Astrocyte of the cerebellum (primary cell): ENCODE measurements at regions not wholly inside any gene's neighbourhood (a gene's known extent, or its start where the extent isn't known, plus 50 kb on each side); places are given as distances from the start of the nearest gene placed in this dataset.

Experiments used
- DNase-seq: peaks from one replicate; pipeline ENCODE4 v3.0.0-alpha.2; 2011; ENCODE audit warnings: low read depth
- H3K4me3 ChIP-seq: 2 replicates; pipeline ENCODE4 v1.5.1; 2011; ENCODE audit warnings: mild to moderate bottlenecking, low read depth, low read length, moderate library complexity
- CTCF ChIP-seq: IDR thresholded peaks from 2 replicates; pipeline ENCODE4 v1.5.1; 2012; ENCODE audit warnings: low read length, low read depth, moderate library complexity, mild to moderate bottlenecking; ENCODE audit errors: missing control alignments
- in situ Hi-C: cut with HindIII; loops from 2 replicates; pipeline ENCODE4 v1.10.0; 2017; ENCODE audit warnings: low sequenced_read_pairs

GRCh38 chr13:104773775-104774174 lies 1707.6 kb upstream of the SLC10A2 start:
- TF ChIP-seq CTCF: peak; percentile 76
- H3K4me3 ChIP-seq: no peak overlapping the region
- peak; percentile 49 for DNase-seq
- in situ Hi-C loops: no loop called here

GRCh38 chr13:104769545-104769944 lies 1703.3 kb upstream of the SLC10A2 start:
- TF ChIP-seq CTCF: no peak
- in situ Hi-C loops: loop anchor here (10.0 kb wide), 1 partner anchor 1765 kb away; the partner anchor contains the start of gene EFNB2
- DNase-seq: no peak

GRCh38 chr13:104766319-104766718 lies 1700.1 kb upstream of the SLC10A2 start:
- in situ Hi-C loops: loop anchor here (10.0 kb wide), 1 partner anchor 1768 kb away; the partner anchor contains the start of gene EFNB2
- no peak for TF ChIP-seq CTCF
- no peak overlapping the region for H3K4me3 ChIP-seq
- no peak for DNase-seq

More at GRCh38 chr13:104769545-104769944, 1703.3 kb upstream of the SLC10A2 start:
- H3K4me3 ChIP-seq: no peak overlapping the region

GRCh38 chr13:104764600-104764999 lies 1698.4 kb upstream of the SLC10A2 start:
- in situ Hi-C loops: loop anchor here (10.0 kb wide), 1 partner anchor 1770 kb away; the partner anchor contains the start of gene EFNB2
- no peak for TF ChIP-seq CTCF
- H3K4me3 ChIP-seq: no peak overlapping the region
- no peak for DNase-seq

- TF ChIP-seq CTCF: no peak
- no peak for DNase-seq
- H3K4me3 ChIP-seq: no peak overlapping the region
- in situ Hi-C loops: no loop called here
These were observed 1692.9 kb upstream of the SLC10A2 start for GRCh38 chr13:104759069-104759468.

GRCh38 chr13:104757712-104758111 lies 1691.5 kb upstream of the SLC10A2 start:
- DNase-seq: peak; percentile 27
- no peak overlapping the region for H3K4me3 ChIP-seq
- TF ChIP-seq CTCF: no peak
- in situ Hi-C loops: no loop called here

GRCh38 chr13:104750377-104750776 lies 1684.2 kb upstream of the SLC10A2 start:
- in situ Hi-C loops: no loop called here
- no peak for DNase-seq
- TF ChIP-seq CTCF: no peak
- no peak overlapping the region for H3K4me3 ChIP-seq
